ENCODE measurements at regions not wholly inside any gene's neighbourhood (a gene's known extent, or its start where the extent isn't known, plus 50 kb on each side); places are given as distances from the start of the nearest gene placed in this dataset.

GRCh38 chr5:60149081-60149480 is 255.6 kb upstream of the PDE4D start:
- TF ChIP-seq CTCF (tag by site-specific recombination; IDR thresholded peaks at IDR 0.05) (no peak), ZNF777 (tag by site-specific recombination; IDR thresholded peaks at IDR 0.05; ENCODE audit: borderline replicate concordance) (no peak), MYNN (tag by site-specific recombination; IDR thresholded peaks at IDR 0.05; ENCODE audit: borderline replicate concordance) (no peak), HOXD13 (CRISPR knock-in tag; IDR thresholded peaks at IDR 0.05; ENCODE audit: borderline replicate concordance) (no peak), ZNF148 (tag by site-specific recombination; IDR thresholded peaks at IDR 0.05; ENCODE audit: borderline replicate concordance) (no peak), ZNF335 (tag by site-specific recombination; conservative IDR thresholded peaks at IDR 0.05) (no peak), ZNF138 (tag by site-specific recombination; IDR thresholded peaks at IDR 0.05; ENCODE audit: borderline replicate concordance) (no peak), ZNF274 (IDR thresholded peaks at IDR 0.05; ENCODE audit: low read length) (no peak), ZNF274 (tag by site-specific recombination; IDR thresholded peaks at IDR 0.05; ENCODE audit: borderline replicate concordance) (no peak), ZSCAN4 (tag by site-specific recombination; IDR thresholded peaks at IDR 0.05) (no peak)
